ENCODE measurements at regions not wholly inside any gene's neighbourhood (a gene's known extent, or its start where the extent isn't known, plus 50 kb on each side); places are given as distances from the start of the nearest gene placed in this dataset.

GRCh38 chr15:31469786-31470525 lies 143.3 kb downstream of the KLF13 start:
- Mint-ChIP-seq H3K27ac (ENCODE audit: unreplicated experiment) (no peak overlapping the region), H3K4me1 (ENCODE audit: low read depth, unreplicated experiment) (peaks cover 27% of the 10 kb centered on the region), H3K9me3 (ENCODE audit: unreplicated experiment) (peaks cover 2% of the 10 kb centered on the region), H3K4me3 (ENCODE audit: unreplicated experiment) (no peak overlapping the region), H3K36me3 (ENCODE audit: low read depth, unreplicated experiment) (no peaks in the 10 kb centered on the region), H3K27me3 (ENCODE audit: low read depth, unreplicated experiment) (peaks cover 13% of the 10 kb centered on the region)
- H3K27ac ChIP-seq (ENCODE audit: low read depth, low read length) = no peak overlapping the region
- FAIRE-seq = no peak
- TF ChIP-seq EZH2 (IDR thresholded peaks at IDR 0.05; ENCODE audit: insufficient read depth, low read length) (no peak), CTCF (IDR thresholded peaks at IDR 0.05; ENCODE audit: insufficient read depth, low read depth, low read length) (no peak)
- DNase-seq (ENCODE audit: low read depth) = no peak
- H3K4me2 ChIP-seq (ENCODE audit: low read length) = no peak overlapping the region
- H3K9me3 ChIP-seq (ENCODE audit: insufficient read depth, low read depth, low read length) = no peaks in the 10 kb centered on the region
- no peaks in the 10 kb centered on the region for H3K79me2 ChIP-seq (ENCODE audit: insufficient read depth, low read length)
- H3K4me3 ChIP-seq (ENCODE audit: insufficient read depth, low read depth, low read length) = no peak overlapping the region
- H3K27me3 ChIP-seq (ENCODE audit: insufficient read depth, low read length) = peaks cover 4% of the 10 kb centered on the region
- H3K9ac ChIP-seq (ENCODE audit: low read length) = no peak overlapping the region
- H3K4me1 ChIP-seq (ENCODE audit: insufficient read depth, low read length) = peaks cover 25% of the 10 kb centered on the region
- no peak overlapping the region for H2AFZ ChIP-seq (ENCODE audit: low read depth, low read length)
- no peaks in the 10 kb centered on the region for H3K36me3 ChIP-seq (ENCODE audit: insufficient read depth, low read length)
- no peaks in the 10 kb centered on the region for H4K20me1 ChIP-seq (ENCODE audit: insufficient read depth, low read length)

- peak overlapping the region; percentile 41 for H3K27ac Mint-ChIP-seq (ENCODE audit: unreplicated experiment)
- H3K4me1 Mint-ChIP-seq (ENCODE audit: low read depth, unreplicated experiment) = peaks cover 27% of the 10 kb centered on the region
- Histone ChIP-seq H3K4me3 (ENCODE audit: insufficient read depth, low read depth, low read length) (no peak overlapping the region), H3K4me1 (ENCODE audit: insufficient read depth, low read length) (peaks cover 25% of the 10 kb centered on the region), H3K9me3 (ENCODE audit: insufficient read depth, low read depth, low read length) (no peaks in the 10 kb centered on the region), H3K9ac (ENCODE audit: low read length) (no peak overlapping the region), H3K36me3 (ENCODE audit: insufficient read depth, low read length) (no peaks in the 10 kb centered on the region), H2AFZ (ENCODE audit: low read depth, low read length) (no peak overlapping the region), H4K20me1 (ENCODE audit: insufficient read depth, low read length) (no peaks in the 10 kb centered on the region), H3K4me2 (ENCODE audit: low read length) (no peak overlapping the region), H3K27me3 (ENCODE audit: insufficient read depth, low read length) (peaks cover 3% of the 10 kb centered on the region), H3K27ac (ENCODE audit: low read depth, low read length) (no peak overlapping the region), H3K79me2 (ENCODE audit: insufficient read depth, low read length) (no peaks in the 10 kb centered on the region)
- no peaks in the 10 kb centered on the region for H3K9me3 Mint-ChIP-seq (ENCODE audit: unreplicated experiment)
- H3K36me3 Mint-ChIP-seq (ENCODE audit: low read depth, unreplicated experiment) = no peaks in the 10 kb centered on the region
- no peak overlapping the region for H3K4me3 Mint-ChIP-seq (ENCODE audit: unreplicated experiment)
- DNase-seq (ENCODE audit: low read depth) (no peak), FAIRE-seq (no peak)
- TF ChIP-seq EZH2 (IDR thresholded peaks at IDR 0.05; ENCODE audit: insufficient read depth, low read length) (no peak), CTCF (IDR thresholded peaks at IDR 0.05; ENCODE audit: insufficient read depth, low read depth, low read length) (no peak)
- H3K27me3 Mint-ChIP-seq (ENCODE audit: low read depth, unreplicated experiment) = peaks cover 6% of the 10 kb centered on the region
These were observed 144.1 kb downstream of the KLF13 start for GRCh38 chr15:31470756-31471155.
